Karpas-422 (cell line): ENCODE measurements at regions not wholly inside any gene's neighbourhood (a gene's known extent, or its start where the extent isn't known, plus 50 kb on each side); places are given as distances from the start of the nearest gene placed in this dataset.

ENCODE experiments used
- DNase-seq: peaks from one replicate; pipeline ENCODE4 v3.0.0-alpha.2; 2015
- H2AFZ ChIP-seq: fragments of 200-600 bp; sonication (generic); 2 replicates; pipeline ENCODE4 v1.6.1; 2014; ENCODE audit warnings: antibody characterized with exemption, low read length, mixed read lengths
- H3K27ac ChIP-seq: fragments of 200-600 bp; sonication (generic); 2 replicates; pipeline ENCODE4 v1.5.1; 2014; ENCODE audit warnings: mild to moderate bottlenecking, low read length, moderate library complexity
- H3K27me3 ChIP-seq: fragments of 200-600 bp; sonication (generic); 2 replicates; pipeline ENCODE4 v1.6.1; 2014; ENCODE audit warnings: low read length, mixed read lengths
- H3K36me3 ChIP-seq: fragments of 200-600 bp; sonication (generic); 2 replicates; pipeline ENCODE4 v1.6.1; 2014; ENCODE audit warnings: low read length, mixed read lengths; ENCODE audit not compliant: insufficient read depth
- H3K4me1 ChIP-seq: fragments of 200-600 bp; sonication (generic); 2 replicates; pipeline ENCODE4 v1.6.1; 2014; ENCODE audit warnings: mild to moderate bottlenecking, low read length, mixed read lengths
- H3K4me2 ChIP-seq: fragments of 200-600 bp; sonication (generic); 2 replicates; pipeline ENCODE4 v1.6.1; 2014; ENCODE audit warnings: low read length, low read depth, mild to moderate bottlenecking; ENCODE audit not compliant: poor library complexity, severe bottlenecking
- H3K4me3 ChIP-seq: fragments of 200-600 bp; sonication (generic); 2 replicates; pipeline ENCODE4 v1.5.1; 2014; ENCODE audit warnings: mild to moderate bottlenecking, antibody characterized with exemption, low read length, mixed read lengths
- H3K79me2 ChIP-seq: fragments of 200-600 bp; sonication (generic); 2 replicates; pipeline ENCODE4 v1.6.1; 2014; ENCODE audit warnings: mild to moderate bottlenecking, low read length, mixed read lengths
- H3K9ac ChIP-seq: fragments of 200-600 bp; sonication (generic); 2 replicates; pipeline ENCODE4 v1.6.0; 2014; ENCODE audit warnings: low read length
- H3K9me2 ChIP-seq: fragments of 200-600 bp; sonication (generic), shearing (Covaris generic); replicated peaks from 2 replicates; pipeline ENCODE4 v1.6.0; 2014; ENCODE audit warnings: mild to moderate bottlenecking, low read length, moderate library complexity; ENCODE audit not compliant: insufficient read depth
- H3K9me3 ChIP-seq: fragments of 300-700, 200-600 bp; sonication (generic); 2 replicates; pipeline ENCODE4 v1.6.1; 2014; ENCODE audit warnings: low read length, mixed read lengths
- H4K20me1 ChIP-seq: fragments of 200-600 bp; sonication (generic); 2 replicates; pipeline ENCODE4 v1.6.1; 2014; ENCODE audit warnings: mild to moderate bottlenecking, antibody characterized with exemption, low read length, low read depth; ENCODE audit not compliant: insufficient read depth

DNA sequence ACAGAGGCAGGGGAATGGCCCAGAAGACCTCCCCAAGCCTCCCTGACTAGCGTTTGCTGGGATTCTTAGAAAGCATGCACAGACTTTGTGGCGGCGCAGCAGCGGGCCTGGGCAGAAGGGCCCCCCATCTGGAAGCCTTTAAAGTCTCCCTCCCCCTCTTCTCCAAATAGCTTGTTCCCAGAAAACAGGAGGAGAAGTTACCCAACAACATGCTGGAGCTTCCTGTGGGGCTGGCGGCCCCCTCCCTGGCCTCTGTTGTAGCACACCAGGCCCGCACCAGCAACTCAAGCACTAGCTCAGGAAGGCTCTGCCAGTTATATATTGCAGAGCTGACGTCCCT, 334.8 kb downstream of the DYSF start:
- H2AFZ ChIP-seq = no peak overlapping the region
- H3K27ac ChIP-seq = no peak overlapping the region
- no peaks in the 10 kb centered on the region for H3K36me3 ChIP-seq
- no peaks in the 10 kb centered on the region for H3K9me3 ChIP-seq
- no peaks in the 10 kb centered on the region for H3K27me3 ChIP-seq
- no peak overlapping the region for H3K9ac ChIP-seq
- H3K4me1 ChIP-seq = no peaks in the 10 kb centered on the region
- no peaks in the 10 kb centered on the region for H3K9me2 ChIP-seq
- no peaks in the 10 kb centered on the region for H4K20me1 ChIP-seq
- no peak overlapping the region for H3K4me2 ChIP-seq
- DNase-seq = no peak
- H3K79me2 ChIP-seq = no peaks in the 10 kb centered on the region
- H3K4me3 ChIP-seq = no peak overlapping the region

DNA sequence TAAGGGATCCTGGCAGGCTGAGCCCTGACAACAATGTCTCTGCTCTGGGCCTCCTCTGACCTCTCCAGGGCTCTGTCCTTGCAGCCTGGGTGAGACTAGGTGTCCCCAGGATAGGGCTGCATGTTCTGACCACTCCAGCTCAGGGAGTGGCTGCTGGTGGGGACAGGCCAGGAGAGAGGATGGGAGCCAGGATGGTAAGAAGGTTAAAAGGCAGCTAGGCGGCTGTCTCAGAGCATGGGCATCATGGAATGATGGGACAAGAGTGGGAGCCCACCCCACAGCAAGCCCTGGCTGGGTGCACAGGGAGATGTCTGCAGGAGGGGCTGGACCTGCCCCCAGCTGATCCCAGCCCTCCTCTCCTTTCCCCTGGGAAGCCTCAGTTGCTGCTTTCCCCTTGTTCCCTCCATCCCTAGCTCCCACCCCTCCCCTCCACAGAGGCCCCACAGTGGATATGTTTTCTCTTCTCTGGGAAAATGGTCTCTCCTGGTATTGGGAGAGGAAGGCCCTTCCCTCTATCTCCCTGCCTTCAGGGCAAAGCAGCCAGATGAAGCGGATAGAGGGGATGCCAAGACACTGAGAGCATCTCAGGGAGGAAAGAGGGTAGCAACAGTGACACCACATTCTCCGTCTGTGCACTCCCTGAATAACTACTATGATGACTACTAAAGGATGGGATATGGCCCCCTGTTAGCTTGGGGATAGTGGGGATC, 334.3 kb downstream of the DYSF start:
- H3K36me3 ChIP-seq = no peaks in the 10 kb centered on the region

GRCh38 chr2:71787108-71787415, 333.7 kb downstream of the DYSF start:
- H3K9me3 ChIP-seq = no peaks in the 10 kb centered on the region
- H3K4me2 ChIP-seq = no peak overlapping the region
- H3K79me2 ChIP-seq = no peaks in the 10 kb centered on the region
- H3K27ac ChIP-seq = no peak overlapping the region
- H3K36me3 ChIP-seq = no peaks in the 10 kb centered on the region
- H3K4me3 ChIP-seq = no peak overlapping the region
- no peaks in the 10 kb centered on the region for H3K27me3 ChIP-seq
- H2AFZ ChIP-seq = no peak overlapping the region
- no peaks in the 10 kb centered on the region for H3K9me2 ChIP-seq
- DNase-seq = no peak
- no peaks in the 10 kb centered on the region for H3K4me1 ChIP-seq
- H3K9ac ChIP-seq = no peak overlapping the region
- no peaks in the 10 kb centered on the region for H4K20me1 ChIP-seq

More for the DNA sequence above, 334.3 kb downstream of the DYSF start:
- H4K20me1 ChIP-seq = no peaks in the 10 kb centered on the region
- no peak overlapping the region for H3K27ac ChIP-seq
- no peaks in the 10 kb centered on the region for H3K4me1 ChIP-seq
- no peak overlapping the region for H3K9ac ChIP-seq
- no peaks in the 10 kb centered on the region for H3K9me2 ChIP-seq
- no peaks in the 10 kb centered on the region for H3K79me2 ChIP-seq
- H3K4me2 ChIP-seq = no peak overlapping the region
- no peak overlapping the region for H3K4me3 ChIP-seq
- H2AFZ ChIP-seq = no peak overlapping the region
- no peaks in the 10 kb centered on the region for H3K9me3 ChIP-seq
- no peaks in the 10 kb centered on the region for H3K27me3 ChIP-seq
- DNase-seq = no peak

DNA sequence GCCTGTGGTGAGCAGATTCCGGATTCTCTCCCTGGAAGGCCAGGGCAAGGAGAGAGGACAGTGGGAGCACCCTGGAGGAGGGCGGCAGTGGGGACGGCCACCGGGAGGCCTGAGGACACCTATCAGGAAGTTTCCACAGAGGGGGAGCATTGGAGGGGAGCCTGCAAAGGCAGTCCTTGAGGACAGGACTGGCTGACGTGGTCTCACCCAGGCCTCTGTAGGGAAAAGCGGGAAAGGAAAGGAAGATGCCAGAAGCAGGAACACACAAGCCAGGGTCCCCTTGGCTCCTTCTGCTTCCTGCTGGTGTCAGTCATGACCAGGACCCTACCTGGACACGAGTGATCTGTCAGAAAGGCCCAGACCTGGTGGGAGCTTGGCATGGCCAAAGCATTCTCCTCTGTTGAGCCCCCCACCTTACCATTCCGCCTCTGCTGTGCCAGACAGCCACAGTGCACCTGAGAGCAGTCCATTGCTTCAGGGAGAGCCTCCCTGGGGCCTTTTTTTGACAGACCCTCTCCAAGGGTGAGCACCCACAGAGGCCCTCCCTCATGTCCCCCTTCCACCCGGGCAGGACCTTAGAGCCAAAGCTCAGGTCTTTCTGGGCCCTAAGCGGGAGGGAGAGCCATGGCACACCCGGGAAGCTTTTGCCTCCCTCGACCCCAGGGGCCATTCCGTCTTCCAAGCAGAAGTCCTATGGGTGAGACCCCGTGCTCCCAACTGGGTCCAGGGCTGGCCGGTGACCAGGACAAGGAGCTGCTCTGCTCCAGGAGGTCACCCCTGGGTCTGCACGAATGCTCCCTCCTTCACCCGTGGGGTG, 333.1 kb downstream of the DYSF start:
- no peak overlapping the region for H3K4me2 ChIP-seq
- H3K9me3 ChIP-seq = no peaks in the 10 kb centered on the region
- H3K27ac ChIP-seq = no peak overlapping the region
- no peaks in the 10 kb centered on the region for H3K27me3 ChIP-seq
- H3K79me2 ChIP-seq = no peaks in the 10 kb centered on the region
- H3K4me1 ChIP-seq = no peaks in the 10 kb centered on the region
- H3K9ac ChIP-seq = no peak overlapping the region
- no peaks in the 10 kb centered on the region for H3K36me3 ChIP-seq
- H3K9me2 ChIP-seq = no peaks in the 10 kb centered on the region
- H2AFZ ChIP-seq = no peak overlapping the region
- no peak for DNase-seq
- H3K4me3 ChIP-seq = no peak overlapping the region
- H4K20me1 ChIP-seq = no peaks in the 10 kb centered on the region

DNA sequence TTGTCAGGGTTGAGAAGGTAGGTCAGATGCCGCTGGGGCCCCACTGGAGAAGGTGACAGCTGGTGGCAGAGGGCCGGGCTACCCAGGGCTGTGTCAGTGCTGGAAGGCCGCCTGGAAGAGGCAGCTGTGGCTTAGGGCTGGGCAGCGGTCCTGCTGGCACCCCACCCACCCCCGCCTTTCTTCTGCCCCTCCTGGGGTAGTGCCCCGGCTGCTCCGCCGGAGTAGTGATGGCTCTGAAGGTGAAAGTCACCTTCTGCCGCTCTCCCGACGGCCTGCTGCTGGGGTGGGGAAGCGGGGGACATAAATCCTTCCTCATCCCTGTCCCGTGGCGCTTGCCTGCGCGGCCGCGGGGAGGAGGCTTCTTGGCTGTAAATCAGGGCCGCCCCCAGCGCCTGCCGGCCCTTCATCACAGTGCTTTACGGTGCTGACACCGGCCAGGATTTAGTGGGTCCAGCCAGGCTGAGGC, 332.2 kb downstream of the DYSF start:
- no peak overlapping the region for H2AFZ ChIP-seq
- no peaks in the 10 kb centered on the region for H3K4me1 ChIP-seq
- H3K4me3 ChIP-seq = no peak overlapping the region
- H3K79me2 ChIP-seq = no peaks in the 10 kb centered on the region
- no peaks in the 10 kb centered on the region for H3K9me3 ChIP-seq
- no peaks in the 10 kb centered on the region for H3K9me2 ChIP-seq
- no peaks in the 10 kb centered on the region for H4K20me1 ChIP-seq
- DNase-seq = no peak
- no peak overlapping the region for H3K4me2 ChIP-seq
- no peaks in the 10 kb centered on the region for H3K27me3 ChIP-seq
- H3K27ac ChIP-seq = no peak overlapping the region
- no peaks in the 10 kb centered on the region for H3K36me3 ChIP-seq
- no peak overlapping the region for H3K9ac ChIP-seq

GRCh38 chr2:71784734-71785511, 331.6 kb downstream of the DYSF start:
- Histone ChIP-seq H3K9me2 (no peaks in the 10 kb centered on the region), H3K79me2 (no peaks in the 10 kb centered on the region), H3K4me3 (no peak overlapping the region), H3K27me3 (no peaks in the 10 kb centered on the region), H3K4me1 (no peaks in the 10 kb centered on the region), H3K9ac (no peak overlapping the region), H3K4me2 (no peak overlapping the region), H4K20me1 (no peaks in the 10 kb centered on the region), H2AFZ (no peak overlapping the region), H3K27ac (no peak overlapping the region), H3K9me3 (no peaks in the 10 kb centered on the region), H3K36me3 (no peaks in the 10 kb centered on the region)
- DNase-seq = no peak

DNA sequence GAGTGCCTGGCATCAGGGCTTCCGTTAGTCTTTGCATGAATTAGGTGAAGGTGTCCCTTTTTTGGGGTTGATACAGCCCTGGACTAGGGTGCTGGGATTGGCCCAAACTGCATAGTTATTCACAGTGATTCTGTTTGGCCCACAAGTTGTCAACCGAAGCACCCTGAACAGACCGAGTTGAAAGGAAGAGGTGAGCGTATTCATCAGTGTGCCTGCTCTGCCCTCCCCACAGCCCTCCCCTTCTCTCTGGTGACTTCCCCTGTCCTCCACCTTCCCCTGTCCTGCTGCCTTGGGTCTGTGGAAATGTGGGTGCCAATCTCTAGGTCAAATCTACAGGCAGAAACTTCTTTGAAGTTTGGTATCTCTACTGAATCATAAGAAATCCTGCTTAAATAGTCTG, 330.5 kb downstream of the DYSF start:
- H4K20me1 ChIP-seq = no peaks in the 10 kb centered on the region
- H3K4me3 ChIP-seq = no peak overlapping the region
- H3K4me1 ChIP-seq = no peaks in the 10 kb centered on the region
- no peaks in the 10 kb centered on the region for H3K9me3 ChIP-seq
- no peak overlapping the region for H3K9ac ChIP-seq
- H3K36me3 ChIP-seq = no peaks in the 10 kb centered on the region
- no peak for DNase-seq
- H3K27ac ChIP-seq = no peak overlapping the region
- no peak overlapping the region for H3K4me2 ChIP-seq
- H3K27me3 ChIP-seq = no peaks in the 10 kb centered on the region
- H3K9me2 ChIP-seq = no peaks in the 10 kb centered on the region
- H3K79me2 ChIP-seq = no peaks in the 10 kb centered on the region
- H2AFZ ChIP-seq = no peak overlapping the region

DNA sequence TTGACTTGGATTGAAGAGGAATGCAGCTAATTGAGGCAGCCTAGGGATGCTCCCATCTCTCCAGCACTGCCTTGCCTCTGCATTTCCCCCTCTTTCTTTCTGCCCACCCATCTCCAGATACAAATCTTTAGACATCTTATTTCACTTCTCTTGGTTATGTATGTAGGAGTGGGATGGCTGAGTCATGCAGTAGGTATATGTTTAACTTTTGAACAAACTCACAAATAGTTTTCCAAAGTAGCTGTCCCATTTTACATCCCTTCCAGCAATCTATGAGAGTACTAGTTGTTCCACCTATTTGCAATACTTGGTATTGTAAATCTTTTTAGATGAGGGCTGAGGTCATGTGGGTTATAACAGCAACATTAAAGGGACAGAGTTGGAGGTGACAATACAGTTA, 329.9 kb downstream of the DYSF start:
- Histone ChIP-seq H3K27ac (no peak overlapping the region), H3K27me3 (no peaks in the 10 kb centered on the region), H4K20me1 (no peaks in the 10 kb centered on the region), H3K9me2 (no peaks in the 10 kb centered on the region), H2AFZ (no peak overlapping the region), H3K4me3 (no peak overlapping the region), H3K9ac (no peak overlapping the region), H3K79me2 (no peaks in the 10 kb centered on the region), H3K36me3 (no peaks in the 10 kb centered on the region), H3K9me3 (no peaks in the 10 kb centered on the region), H3K4me1 (no peaks in the 10 kb centered on the region), H3K4me2 (no peak overlapping the region)
- DNase-seq = no peak
